ENCODE measurements at regions not wholly inside any gene's neighbourhood (a gene's known extent, or its start where the extent isn't known, plus 50 kb on each side); places are given as distances from the start of the nearest gene placed in this dataset.

DNA sequence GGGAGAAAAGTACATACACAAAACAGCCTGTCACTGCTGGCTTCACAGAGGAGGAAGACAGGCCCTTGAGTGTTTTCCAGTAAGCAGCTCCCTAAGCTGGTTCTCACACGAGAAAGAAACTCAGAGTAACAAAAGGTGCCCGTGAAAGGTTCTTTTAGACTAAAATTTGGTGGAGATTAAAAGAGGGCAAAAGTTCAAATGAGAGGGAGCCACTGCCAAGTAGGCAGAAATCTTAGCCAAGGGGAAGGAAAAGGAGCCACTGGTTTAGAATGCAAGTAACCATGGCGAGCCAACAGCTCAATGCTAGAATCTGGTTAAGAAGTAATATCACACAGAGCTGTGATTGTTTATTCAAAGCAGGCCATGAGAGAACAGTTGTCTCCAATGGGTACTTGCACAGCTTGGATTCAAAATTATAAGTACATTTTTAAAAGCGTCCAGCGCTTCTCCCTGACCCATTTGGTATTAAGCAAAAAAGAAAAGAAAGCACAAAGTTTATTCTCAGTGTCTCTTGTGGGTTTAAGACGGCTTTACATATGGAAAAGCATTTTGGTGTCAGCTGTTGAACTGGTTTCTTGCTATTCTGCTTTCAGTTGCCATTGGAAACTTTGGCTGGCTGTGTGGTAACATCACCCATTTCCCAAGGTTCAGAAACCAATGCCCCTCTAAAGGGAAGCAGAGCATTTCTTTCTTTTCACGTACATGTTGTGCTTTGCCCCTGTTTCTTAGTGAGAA is 648.5 kb downstream of the RNF144B start:
- TF ChIP-seq, protein P1, sequence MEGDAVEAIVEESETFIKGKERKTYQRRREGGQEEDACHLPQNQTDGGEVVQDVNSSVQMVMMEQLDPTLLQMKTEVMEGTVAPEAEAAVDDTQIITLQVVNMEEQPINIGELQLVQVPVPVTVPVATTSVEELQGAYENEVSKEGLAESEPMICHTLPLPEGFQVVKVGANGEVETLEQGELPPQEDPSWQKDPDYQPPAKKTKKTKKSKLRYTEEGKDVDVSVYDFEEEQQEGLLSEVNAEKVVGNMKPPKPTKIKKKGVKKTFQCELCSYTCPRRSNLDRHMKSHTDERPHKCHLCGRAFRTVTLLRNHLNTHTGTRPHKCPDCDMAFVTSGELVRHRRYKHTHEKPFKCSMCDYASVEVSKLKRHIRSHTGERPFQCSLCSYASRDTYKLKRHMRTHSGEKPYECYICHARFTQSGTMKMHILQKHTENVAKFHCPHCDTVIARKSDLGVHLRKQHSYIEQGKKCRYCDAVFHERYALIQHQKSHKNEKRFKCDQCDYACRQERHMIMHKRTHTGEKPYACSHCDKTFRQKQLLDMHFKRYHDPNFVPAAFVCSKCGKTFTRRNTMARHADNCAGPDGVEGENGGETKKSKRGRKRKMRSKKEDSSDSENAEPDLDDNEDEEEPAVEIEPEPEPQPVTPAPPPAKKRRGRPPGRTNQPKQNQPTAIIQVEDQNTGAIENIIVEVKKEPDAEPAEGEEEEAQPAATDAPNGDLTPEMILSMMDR (IDR thresholded peaks at IDR 0.05): no peak
- H2AFZ ChIP-seq: peak overlapping the region; percentile 30

DNA sequence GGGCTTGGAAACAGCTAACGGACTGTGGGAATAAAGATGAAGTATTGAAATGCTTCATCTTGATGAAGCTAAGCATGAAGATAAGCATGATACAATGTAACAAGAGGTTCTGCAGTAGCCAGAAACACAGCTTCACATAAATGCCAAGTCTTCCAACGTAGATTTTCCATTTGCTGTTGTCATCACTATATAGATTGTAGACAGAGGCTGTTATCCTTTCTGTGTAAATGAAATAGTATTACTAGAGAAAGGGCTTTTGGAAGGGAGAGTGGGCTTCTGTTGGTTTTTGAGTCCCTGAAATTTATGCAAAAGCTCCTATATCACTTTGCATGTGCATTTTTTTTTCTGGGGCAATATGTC is 649.0 kb downstream of the RNF144B start:
- no peak overlapping the region for H3K9ac ChIP-seq
- no peaks in the 10 kb centered on the region for H3K79me2 ChIP-seq
- no peaks in the 10 kb centered on the region for H3K4me1 ChIP-seq
- no peak overlapping the region for H3K27ac ChIP-seq
- TF ChIP-seq, protein P1 (IDR thresholded peaks at IDR 0.05): no peak
- H3K9me3 ChIP-seq (ENCODE audit: control insufficient read depth, low read length): no peaks in the 10 kb centered on the region
- no peak overlapping the region for H2AFZ ChIP-seq
- no peaks in the 10 kb centered on the region for H3K27me3 ChIP-seq (ENCODE audit: control insufficient read depth, insufficient read depth, low read length)
- H3K4me2 ChIP-seq (ENCODE audit: low read length): no peak overlapping the region
- H3K36me3 ChIP-seq (ENCODE audit: control insufficient read depth, insufficient read depth, low read length): no peaks in the 10 kb centered on the region
- H3K4me3 ChIP-seq (ENCODE audit: low read depth, low read length): no peak overlapping the region

More for the DNA sequence above, 648.5 kb downstream of the RNF144B start:
- Histone ChIP-seq H3K4me1 (no peaks in the 10 kb centered on the region), H3K36me3 (ENCODE audit: control insufficient read depth, insufficient read depth, low read length) (no peaks in the 10 kb centered on the region), H3K9me3 (ENCODE audit: control insufficient read depth, low read length) (no peaks in the 10 kb centered on the region), H3K4me3 (ENCODE audit: low read depth, low read length) (no peak overlapping the region), H3K79me2 (no peaks in the 10 kb centered on the region), H3K27ac (no peak overlapping the region), H3K27me3 (ENCODE audit: control insufficient read depth, insufficient read depth, low read length) (no peaks in the 10 kb centered on the region), H3K9ac (no peak overlapping the region), H3K4me2 (ENCODE audit: low read length) (no peak overlapping the region)

DNA sequence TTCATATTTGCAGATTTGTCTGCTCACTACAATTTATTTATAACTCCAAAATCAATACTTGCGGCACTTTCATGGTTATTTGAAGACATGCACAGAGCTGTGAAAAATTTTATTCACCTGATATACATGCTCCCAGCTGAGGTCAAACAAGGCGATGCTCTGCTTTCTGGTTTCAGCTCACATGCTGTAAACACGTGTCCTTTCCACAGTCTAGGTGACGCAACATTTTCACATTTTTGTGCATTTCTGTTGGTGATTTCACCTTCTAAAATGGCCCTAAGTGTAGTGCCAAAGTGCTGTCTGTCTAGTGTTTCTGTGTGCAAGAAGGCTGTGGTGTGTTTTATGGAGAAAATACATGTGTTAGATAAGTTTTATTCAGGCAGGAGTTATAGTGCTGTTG is 650.5 kb downstream of the RNF144B start:
- H3K9me3 ChIP-seq (ENCODE audit: control insufficient read depth, low read length): no peaks in the 10 kb centered on the region
- H3K4me1 ChIP-seq: no peaks in the 10 kb centered on the region
- H3K27ac ChIP-seq: no peak overlapping the region
- H3K36me3 ChIP-seq (ENCODE audit: control insufficient read depth, insufficient read depth, low read length): no peaks in the 10 kb centered on the region
- TF ChIP-seq, protein P1 (IDR thresholded peaks at IDR 0.05): no peak
- no peak overlapping the region for H2AFZ ChIP-seq
- no peaks in the 10 kb centered on the region for H3K79me2 ChIP-seq
- H3K9ac ChIP-seq: no peak overlapping the region
- no peaks in the 10 kb centered on the region for H3K27me3 ChIP-seq (ENCODE audit: control insufficient read depth, insufficient read depth, low read length)
- H3K4me3 ChIP-seq (ENCODE audit: low read depth, low read length): no peak overlapping the region
- no peak overlapping the region for H3K4me2 ChIP-seq (ENCODE audit: low read length)

DNA sequence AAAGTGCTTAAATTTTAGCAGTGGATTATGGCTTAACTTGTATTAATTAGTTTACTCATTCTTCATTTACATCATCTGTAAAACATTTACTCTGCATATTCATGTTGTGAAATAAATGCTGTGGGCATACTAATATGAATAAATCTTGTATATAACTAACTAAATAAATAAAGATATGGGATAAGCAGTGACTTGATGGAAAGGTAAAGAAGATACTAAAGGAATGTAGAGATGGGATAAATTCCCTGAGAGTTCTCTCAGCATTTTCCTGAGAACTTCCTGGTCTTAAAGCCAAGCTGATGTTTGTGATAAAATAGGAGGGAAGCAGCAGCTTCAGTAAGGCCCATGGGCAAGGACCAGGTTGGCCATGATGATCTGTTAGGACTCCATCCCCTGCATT is 652.1 kb downstream of the RNF144B start:
- Histone ChIP-seq H3K27me3 (ENCODE audit: control insufficient read depth, insufficient read depth, low read length) (no peaks in the 10 kb centered on the region), H3K4me2 (ENCODE audit: low read length) (no peak overlapping the region), H3K9ac (no peak overlapping the region), H3K27ac (no peak overlapping the region), H3K4me3 (ENCODE audit: low read depth, low read length) (no peak overlapping the region), H3K79me2 (no peaks in the 10 kb centered on the region), H2AFZ (no peak overlapping the region), H3K36me3 (ENCODE audit: control insufficient read depth, insufficient read depth, low read length) (no peaks in the 10 kb centered on the region), H3K9me3 (ENCODE audit: control insufficient read depth, low read length) (no peaks in the 10 kb centered on the region), H3K4me1 (no peaks in the 10 kb centered on the region)
- TF ChIP-seq, protein P1 (IDR thresholded peaks at IDR 0.05): no peak

DNA sequence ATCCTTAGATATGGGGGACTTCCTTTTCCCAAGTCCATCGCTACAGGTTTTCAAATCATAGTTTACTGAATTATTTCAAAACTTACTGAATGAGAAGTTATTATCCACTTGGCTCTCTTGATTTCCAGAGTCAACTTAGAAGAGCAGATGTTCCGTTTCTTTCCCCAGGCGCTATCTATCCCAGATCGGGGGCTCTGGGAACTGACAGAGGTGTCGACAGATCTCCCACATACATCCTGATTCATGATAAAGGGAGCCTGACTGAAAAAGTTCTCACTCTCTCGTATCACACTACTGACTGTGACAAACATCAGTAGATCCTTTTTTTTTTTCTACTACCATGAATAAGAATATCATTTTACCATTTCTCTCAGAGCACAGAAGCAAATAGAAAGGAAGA is 654.8 kb downstream of the RNF144B start:
- TF ChIP-seq, protein P1 (IDR thresholded peaks at IDR 0.05): no peak
- no peak overlapping the region for H2AFZ ChIP-seq
- H3K4me2 ChIP-seq (ENCODE audit: low read length): no peak overlapping the region
- H3K4me1 ChIP-seq: no peaks in the 10 kb centered on the region
- no peaks in the 10 kb centered on the region for H3K27me3 ChIP-seq (ENCODE audit: control insufficient read depth, insufficient read depth, low read length)
- no peaks in the 10 kb centered on the region for H3K9me3 ChIP-seq (ENCODE audit: control insufficient read depth, low read length)
- H3K9ac ChIP-seq: no peak overlapping the region
- no peak overlapping the region for H3K4me3 ChIP-seq (ENCODE audit: low read depth, low read length)
- H3K27ac ChIP-seq: no peak overlapping the region
- H3K36me3 ChIP-seq (ENCODE audit: control insufficient read depth, insufficient read depth, low read length): no peaks in the 10 kb centered on the region
- H3K79me2 ChIP-seq: no peaks in the 10 kb centered on the region

All from parathyroid adenoma (tissue), 2 donors.